ENCODE measurements at regions not wholly inside any gene's neighbourhood (a gene's known extent, or its start where the extent isn't known, plus 50 kb on each side); places are given as distances from the start of the nearest gene placed in this dataset.
"Not testable (repeated sequence)": the region's sequence is repeated elsewhere in the genome, so short reads cannot be mapped to it uniquely, and the experiment has no call there.

DNA sequence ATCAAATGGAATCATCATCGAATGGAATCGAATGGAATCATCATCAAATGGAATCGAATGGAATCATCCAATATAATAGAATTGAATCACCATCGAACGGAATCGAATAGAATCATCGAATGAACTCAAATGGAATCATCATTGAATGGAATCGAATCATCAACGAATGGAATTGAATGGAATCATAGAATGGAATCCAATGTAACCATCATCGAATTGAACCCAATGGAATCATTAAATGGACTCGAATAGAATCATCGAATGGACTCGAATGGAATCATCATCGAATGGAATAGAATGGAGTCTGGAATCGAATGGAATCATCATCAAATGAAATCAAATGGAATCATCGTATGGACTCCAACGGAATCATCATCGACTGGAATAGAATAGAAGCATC, 227.0 kb downstream of the SHCBP1 start:
- not testable (repeated sequence) for H3K27ac Mint-ChIP-seq

DNA sequence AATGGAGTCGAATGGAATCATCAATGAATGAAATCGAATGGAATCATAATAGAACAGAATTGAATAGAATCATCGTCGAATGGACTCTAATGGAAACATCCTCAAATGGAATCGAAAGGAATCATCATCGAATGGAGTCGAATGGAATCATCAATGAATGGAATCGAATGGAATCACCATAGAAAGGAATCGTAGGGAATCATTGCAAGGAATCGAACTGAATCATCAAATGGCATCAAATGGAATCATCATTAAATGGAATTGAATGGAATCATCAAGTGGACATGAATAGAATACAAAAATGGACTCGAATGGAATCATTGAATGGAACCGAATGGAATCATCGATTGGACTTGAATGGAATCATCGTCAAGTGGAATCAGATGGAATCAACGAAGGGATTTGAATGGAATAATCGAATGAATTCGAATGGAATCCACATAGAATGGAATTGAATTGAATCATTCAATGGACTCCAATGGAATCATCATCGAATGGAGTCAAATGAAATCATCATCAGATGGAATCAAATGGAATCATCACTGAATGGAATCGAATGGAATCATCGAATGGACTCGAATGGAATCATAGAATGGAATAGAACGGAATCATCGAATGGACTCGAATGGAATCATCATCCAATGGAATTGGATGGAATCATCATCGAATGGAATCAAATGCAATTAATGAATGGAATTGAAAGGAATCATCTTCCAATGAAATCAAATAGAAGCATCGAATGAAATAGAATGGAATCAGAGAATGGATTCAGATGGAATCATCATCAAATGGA, 228.1 kb downstream of the SHCBP1 start:
- H3K9me3 ChIP-seq (replicated peaks in 1 of 2; ENCODE audit: control insufficient read depth in 1 of 2, insufficient read depth in 1 of 2, low read length in 2 of 2) = peaks cover 0 to 23% of the 10 kb centered on the region in 2 donors
- H3K27ac Mint-ChIP-seq; H3K4me2 ChIP-seq (replicated peaks; ENCODE audit: extremely low read depth, low read length, poor library complexity, severe bottlenecking); H3K27me3 Mint-ChIP-seq (ENCODE audit: low read depth in 3 of 3); H3K4me1 Mint-ChIP-seq; H3K36me3 ChIP-seq (replicated peaks in 1 of 2; ENCODE audit: control insufficient read depth in 1 of 2, insufficient read depth in 2 of 2, low read length in 2 of 2); H3K4me3 ChIP-seq (replicated peaks in 1 of 3; ENCODE audit: low read depth in 2 of 3, low read length in 3 of 3); H3K36me3 Mint-ChIP-seq; H2AFZ ChIP-seq (ENCODE audit: insufficient read depth, low read depth, low read length, poor library complexity, severe bottlenecking); H3K27ac ChIP-seq (ENCODE audit: low read depth in 1 of 2, low read length in 2 of 2); intact Hi-C loops (cut with micrococcal nuclease); H3K79me2 ChIP-seq (ENCODE audit: insufficient read depth, low read length); H3K4me3 Mint-ChIP-seq; H3K9ac ChIP-seq (ENCODE audit: insufficient read depth, low read length, poor library complexity, severe bottlenecking); H3K27me3 ChIP-seq (ENCODE audit: control insufficient read depth in 2 of 2, insufficient read depth in 2 of 2, low read length in 2 of 2); H3K4me1 ChIP-seq (ENCODE audit: control insufficient read depth in 1 of 2, insufficient read depth in 2 of 2, low read length in 2 of 2); H4K20me1 ChIP-seq (ENCODE audit: insufficient read depth, low read length): not testable (repeated sequence)
- WGBS (ENCODE audit: insufficient coverage) = 74% methylated on average over 18 of the region's 26 CpGs
- peak; percentile 10 to 42 (median 31) for DNase-seq
- peaks cover 5 to 19% (median 8%) of the 10 kb centered on the region in 7 donors for H3K9me3 Mint-ChIP-seq

More for the DNA sequence above, 227.0 kb downstream of the SHCBP1 start:
- intact Hi-C loops (cut with micrococcal nuclease); H4K20me1 ChIP-seq (ENCODE audit: insufficient read depth, low read length); H3K9ac ChIP-seq (ENCODE audit: insufficient read depth, low read length, poor library complexity, severe bottlenecking); H3K27me3 ChIP-seq (ENCODE audit: control insufficient read depth in 2 of 2, insufficient read depth in 2 of 2, low read length in 2 of 2); H3K36me3 ChIP-seq (replicated peaks in 1 of 2; ENCODE audit: control insufficient read depth in 1 of 2, insufficient read depth in 2 of 2, low read length in 2 of 2); H3K4me1 Mint-ChIP-seq; H3K4me3 ChIP-seq (replicated peaks in 1 of 3; ENCODE audit: low read depth in 2 of 3, low read length in 3 of 3); H3K79me2 ChIP-seq (ENCODE audit: insufficient read depth, low read length); H3K36me3 Mint-ChIP-seq; H3K27ac ChIP-seq (ENCODE audit: low read depth in 1 of 2, low read length in 2 of 2); H2AFZ ChIP-seq (ENCODE audit: insufficient read depth, low read depth, low read length, poor library complexity, severe bottlenecking); DNase-seq; H3K4me3 Mint-ChIP-seq; H3K4me2 ChIP-seq (replicated peaks; ENCODE audit: extremely low read depth, low read length, poor library complexity, severe bottlenecking); H3K4me1 ChIP-seq (ENCODE audit: control insufficient read depth in 1 of 2, insufficient read depth in 2 of 2, low read length in 2 of 2); H3K27me3 Mint-ChIP-seq (ENCODE audit: low read depth in 3 of 3): not testable (repeated sequence)
- H3K9me3 ChIP-seq (replicated peaks in 1 of 2; ENCODE audit: control insufficient read depth in 1 of 2, insufficient read depth in 1 of 2, low read length in 2 of 2) = peaks cover 0 to 22% of the 10 kb centered on the region in 2 donors
- H3K9me3 Mint-ChIP-seq = peaks cover 5 to 19% (median 8%) of the 10 kb centered on the region in 7 donors
- 72% methylated on average over 18 of the region's 18 CpGs for WGBS (ENCODE audit: insufficient coverage)

GRCh38 chr16:46390660-46391462, 230.3 kb downstream of the SHCBP1 start:
- H3K4me1 Mint-ChIP-seq; H2AFZ ChIP-seq (ENCODE audit: insufficient read depth, low read depth, low read length, poor library complexity, severe bottlenecking); H3K27me3 Mint-ChIP-seq (ENCODE audit: low read depth in 3 of 3); intact Hi-C loops (cut with micrococcal nuclease); H4K20me1 ChIP-seq (ENCODE audit: insufficient read depth, low read length); H3K36me3 ChIP-seq (replicated peaks in 1 of 2; ENCODE audit: control insufficient read depth in 1 of 2, insufficient read depth in 2 of 2, low read length in 2 of 2); H3K79me2 ChIP-seq (ENCODE audit: insufficient read depth, low read length); H3K27me3 ChIP-seq (ENCODE audit: control insufficient read depth in 2 of 2, insufficient read depth in 2 of 2, low read length in 2 of 2); H3K4me3 Mint-ChIP-seq; H3K36me3 Mint-ChIP-seq; H3K4me1 ChIP-seq (ENCODE audit: control insufficient read depth in 1 of 2, insufficient read depth in 2 of 2, low read length in 2 of 2); H3K27ac Mint-ChIP-seq; H3K9ac ChIP-seq (ENCODE audit: insufficient read depth, low read length, poor library complexity, severe bottlenecking); H3K27ac ChIP-seq (ENCODE audit: low read depth in 1 of 2, low read length in 2 of 2); H3K4me2 ChIP-seq (replicated peaks; ENCODE audit: extremely low read depth, low read length, poor library complexity, severe bottlenecking); H3K4me3 ChIP-seq (replicated peaks in 1 of 3; ENCODE audit: low read depth in 2 of 3, low read length in 3 of 3): not testable (repeated sequence)
- 81% methylated on average over 29 of the region's 29 CpGs for WGBS (ENCODE audit: insufficient coverage)
- H3K9me3 ChIP-seq (replicated peaks in 1 of 2; ENCODE audit: control insufficient read depth in 1 of 2, insufficient read depth in 1 of 2, low read length in 2 of 2) = peaks cover 0 to 26% of the 10 kb centered on the region in 2 donors
- DNase-seq = peak; percentile 4 to 29 (median 23)
- H3K9me3 Mint-ChIP-seq = peaks cover 8 to 25% (median 12%) of the 10 kb centered on the region in 7 donors

DNA sequence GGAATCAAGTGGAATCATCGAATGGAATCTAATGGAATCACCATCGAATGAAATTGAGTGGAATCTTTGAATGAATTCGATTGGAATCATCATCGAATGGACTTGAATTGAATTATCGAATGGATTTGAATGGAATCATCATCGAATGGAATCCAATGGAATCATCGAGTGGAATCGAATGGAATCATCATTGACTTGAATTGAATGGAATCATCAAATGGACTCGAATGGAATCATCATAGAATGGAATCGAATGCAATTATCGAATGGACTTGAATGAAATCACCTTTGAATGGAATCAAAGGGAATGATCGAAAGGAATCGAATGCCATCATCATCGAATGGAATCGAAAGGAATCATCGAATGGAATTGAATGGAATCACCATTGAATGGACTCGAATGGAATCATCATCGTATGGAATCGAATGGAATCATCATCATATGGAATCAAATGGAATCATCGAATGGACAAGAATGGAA, 231.6 kb downstream of the SHCBP1 start:
- not testable (repeated sequence) for H3K4me3 Mint-ChIP-seq; H3K27me3 ChIP-seq (ENCODE audit: control insufficient read depth in 2 of 2, insufficient read depth in 2 of 2, low read length in 2 of 2); H3K9ac ChIP-seq (ENCODE audit: insufficient read depth, low read length, poor library complexity, severe bottlenecking); H3K36me3 ChIP-seq (replicated peaks in 1 of 2; ENCODE audit: control insufficient read depth in 1 of 2, insufficient read depth in 2 of 2, low read length in 2 of 2); H3K4me3 ChIP-seq (replicated peaks in 1 of 3; ENCODE audit: low read depth in 2 of 3, low read length in 3 of 3); H3K27me3 Mint-ChIP-seq (ENCODE audit: low read depth in 3 of 3); H4K20me1 ChIP-seq (ENCODE audit: insufficient read depth, low read length); H3K36me3 Mint-ChIP-seq; H3K4me2 ChIP-seq (replicated peaks; ENCODE audit: extremely low read depth, low read length, poor library complexity, severe bottlenecking); H3K27ac Mint-ChIP-seq; H3K4me1 ChIP-seq (ENCODE audit: control insufficient read depth in 1 of 2, insufficient read depth in 2 of 2, low read length in 2 of 2); H3K79me2 ChIP-seq (ENCODE audit: insufficient read depth, low read length); H2AFZ ChIP-seq (ENCODE audit: insufficient read depth, low read depth, low read length, poor library complexity, severe bottlenecking); H3K27ac ChIP-seq (ENCODE audit: low read depth in 1 of 2, low read length in 2 of 2); H3K4me1 Mint-ChIP-seq
- WGBS (ENCODE audit: insufficient coverage) = 80% methylated on average over 20 of the region's 20 CpGs
- H3K9me3 Mint-ChIP-seq = peaks cover 7 to 20% (median 9%) of the 10 kb centered on the region in 7 donors
- intact Hi-C loops (cut with micrococcal nuclease) = loop anchor here in 1 of 2 donors (1.0 kb wide), 1 partner anchor 11 kb away; no protein-coding TSS in a partner anchor
- H3K9me3 ChIP-seq (replicated peaks in 1 of 2; ENCODE audit: control insufficient read depth in 1 of 2, insufficient read depth in 1 of 2, low read length in 2 of 2) = peaks cover 0 to 24% of the 10 kb centered on the region in 2 donors
- DNase-seq = peak; percentile 77 to 89 (median 78)

Data from CD14-positive monocyte (primary cell).